ENCODE measurements at regions not wholly inside any gene's neighbourhood (a gene's known extent, or its start where the extent isn't known, plus 50 kb on each side); places are given as distances from the start of the nearest gene placed in this dataset.

- H3K4me3 ChIP-seq (ENCODE audit: low read length) = no peak overlapping the region
These were observed 707.3 kb downstream of the MED13L start for GRCh38 chr12:115570069-115570777.

GRCh38 chr12:115569345-115570068 is 708.0 kb downstream of the MED13L start:
- H3K4me3 ChIP-seq (ENCODE audit: low read length) = no peak overlapping the region
- no peak for DNase-seq (ENCODE audit: low read depth, low spot score)

More at GRCh38 chr12:115570069-115570777, 707.3 kb downstream of the MED13L start:
- no peak for DNase-seq (ENCODE audit: low read depth, low spot score)

- DNase-seq (ENCODE audit: low read depth, low spot score) = no peak
- no peak overlapping the region for H3K4me3 ChIP-seq (ENCODE audit: low read length)
These were observed 719.2 kb downstream of the MED13L start for GRCh38 chr12:115558281-115558680.

- no peak overlapping the region for H3K4me3 ChIP-seq (ENCODE audit: low read length)
- no peak for DNase-seq (ENCODE audit: low read depth, low spot score)
These were observed 723.9 kb downstream of the MED13L start for GRCh38 chr12:115553622-115554021.

GRCh38 chr12:115543269-115543668 is 734.2 kb downstream of the MED13L start:
- no peak for DNase-seq (ENCODE audit: low read depth, low spot score)
- H3K4me3 ChIP-seq (ENCODE audit: low read length) = no peak overlapping the region

DNA sequence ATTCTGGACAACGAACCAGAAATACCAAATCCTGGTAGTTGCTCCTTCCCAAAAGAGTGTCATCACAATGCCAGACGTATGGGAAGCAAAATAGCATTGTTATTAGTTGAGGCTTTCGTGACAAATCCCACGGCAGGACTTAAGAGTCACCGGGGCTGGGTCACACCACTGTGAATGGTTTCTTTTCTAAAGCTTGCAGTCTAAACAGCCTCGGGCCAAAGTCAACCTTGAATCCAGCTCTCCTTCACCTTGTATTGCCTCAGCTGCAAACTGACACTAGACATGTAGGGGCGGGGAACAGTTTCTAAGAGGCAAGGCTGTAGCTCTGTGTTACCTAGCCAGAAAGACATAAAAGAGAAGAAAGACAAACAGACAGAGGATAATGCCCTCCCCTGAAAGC is 734.8 kb downstream of the MED13L start:
- no peak overlapping the region for H3K4me3 ChIP-seq (ENCODE audit: low read length)
- no peak for DNase-seq (ENCODE audit: low read depth, low spot score)

- no peak for DNase-seq (ENCODE audit: low read depth, low spot score)
- no peak overlapping the region for H3K4me3 ChIP-seq (ENCODE audit: low read length)
These were observed 735.5 kb downstream of the MED13L start for GRCh38 chr12:115541891-115542421.

GRCh38 chr12:115528466-115528865 is 749.0 kb downstream of the MED13L start:
- no peak for DNase-seq (ENCODE audit: low read depth, low spot score)
- no peak overlapping the region for H3K4me3 ChIP-seq (ENCODE audit: low read length)

DNA sequence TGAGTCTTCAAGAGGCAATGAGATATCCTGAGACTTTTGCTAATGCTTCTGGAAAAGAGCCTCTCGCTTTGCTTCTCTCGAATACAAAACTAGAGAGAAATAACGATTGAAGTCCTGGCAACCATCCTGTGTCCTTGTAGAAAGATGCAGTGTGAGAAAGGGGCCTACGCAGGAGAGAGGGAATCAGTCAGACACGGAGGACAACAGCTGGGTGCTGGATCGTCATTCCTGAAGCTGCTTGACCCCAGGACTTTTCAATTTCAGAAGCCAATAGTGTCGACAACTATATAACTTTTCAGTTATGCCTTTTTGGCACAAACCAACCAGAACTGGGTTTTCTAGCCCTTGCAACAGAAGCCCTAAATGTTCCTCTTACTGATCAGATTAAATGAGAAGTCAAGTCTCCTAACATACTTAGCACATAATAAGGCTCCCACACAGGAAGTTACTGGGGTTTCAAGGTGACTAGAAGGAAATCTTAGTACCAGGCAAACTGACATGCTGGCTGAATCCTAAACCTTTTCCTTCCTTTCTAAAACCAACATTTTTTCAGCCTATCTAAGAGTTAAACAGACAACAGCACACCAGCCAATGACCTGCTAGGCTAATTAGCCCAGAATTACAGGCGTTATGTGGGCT is 755.6 kb downstream of the MED13L start:
- peak; percentile 6 for DNase-seq (ENCODE audit: low read depth, low spot score)
- no peak overlapping the region for H3K4me3 ChIP-seq (ENCODE audit: low read length)

DNA sequence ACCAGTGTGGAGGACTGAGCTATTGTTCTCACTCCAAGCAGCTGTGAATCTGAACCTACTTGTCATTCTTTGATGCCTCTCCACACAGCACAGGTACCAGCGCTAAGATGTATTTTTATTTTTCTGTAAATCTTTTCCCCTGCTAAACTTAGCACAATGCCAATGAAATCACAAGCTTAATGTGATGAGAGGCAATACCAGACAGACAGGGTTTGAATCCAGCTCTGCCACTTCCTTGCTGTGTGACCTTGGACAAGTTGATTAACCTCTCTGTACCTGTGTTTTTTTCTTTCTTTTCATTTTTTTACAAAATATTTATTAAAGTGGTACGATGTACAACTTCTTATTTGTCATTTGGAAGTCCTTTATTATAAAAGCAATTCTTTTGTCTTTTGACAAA is 757.6 kb downstream of the MED13L start:
- no peak overlapping the region for H3K4me3 ChIP-seq (ENCODE audit: low read length)
- DNase-seq (ENCODE audit: low read depth, low spot score) = no peak

DNA sequence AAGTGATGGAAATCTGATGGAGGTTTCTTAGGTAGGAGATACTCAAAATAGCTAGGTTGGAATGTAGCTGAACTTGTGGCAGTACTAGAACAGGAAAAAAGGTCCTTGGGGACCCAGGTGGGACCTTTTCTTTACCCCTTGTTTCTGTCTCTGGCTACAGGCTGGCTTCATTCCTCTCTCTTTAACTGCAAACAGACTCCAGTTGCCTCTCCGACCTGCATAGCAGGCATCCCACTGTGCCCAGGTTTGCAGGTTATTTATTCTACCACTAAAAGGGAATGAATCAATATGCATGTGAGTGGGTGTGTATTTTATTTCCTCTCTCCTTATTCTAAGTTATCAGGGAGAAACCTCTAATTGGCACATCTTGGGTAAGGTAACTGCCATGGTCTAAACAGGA is 758.1 kb downstream of the MED13L start:
- DNase-seq (ENCODE audit: low read depth, low spot score) = no peak
- H3K4me3 ChIP-seq (ENCODE audit: low read length) = no peak overlapping the region

DNA sequence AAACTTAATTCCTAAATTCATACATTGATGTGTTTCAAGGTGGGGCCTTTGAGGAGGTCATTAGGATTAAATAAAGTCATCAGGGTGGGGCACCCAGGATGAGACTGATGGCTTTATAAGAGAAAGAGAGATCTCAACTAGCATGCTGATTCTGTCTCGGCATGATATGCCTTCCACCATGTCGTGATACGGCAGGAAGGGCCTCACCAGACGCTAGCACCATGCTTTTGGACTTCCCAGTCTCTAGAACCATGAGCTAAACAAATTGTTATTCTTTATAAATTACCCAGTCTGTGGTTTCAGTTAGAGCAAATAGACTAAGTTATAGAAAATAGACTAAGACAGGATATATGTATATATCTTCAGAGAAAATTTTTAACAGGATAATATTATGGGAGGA is 759.6 kb downstream of the MED13L start:
- no peak for DNase-seq (ENCODE audit: low read depth, low spot score)
- no peak overlapping the region for H3K4me3 ChIP-seq (ENCODE audit: low read length)

- DNase-seq (ENCODE audit: low read depth, low spot score) = no peak
- no peak overlapping the region for H3K4me3 ChIP-seq (ENCODE audit: low read length)
These were observed 765.3 kb downstream of the MED13L start for GRCh38 chr12:115511986-115512711.

- no peak overlapping the region for H3K4me3 ChIP-seq (ENCODE audit: low read length)
- no peak for DNase-seq (ENCODE audit: low read depth, low spot score)
These were observed 766.2 kb downstream of the MED13L start for GRCh38 chr12:115511305-115511704.

- DNase-seq (ENCODE audit: low read depth, low spot score) = no peak
- no peak overlapping the region for H3K4me3 ChIP-seq (ENCODE audit: low read length)
These were observed 768.5 kb downstream of the MED13L start for GRCh38 chr12:115508990-115509389.

DNA sequence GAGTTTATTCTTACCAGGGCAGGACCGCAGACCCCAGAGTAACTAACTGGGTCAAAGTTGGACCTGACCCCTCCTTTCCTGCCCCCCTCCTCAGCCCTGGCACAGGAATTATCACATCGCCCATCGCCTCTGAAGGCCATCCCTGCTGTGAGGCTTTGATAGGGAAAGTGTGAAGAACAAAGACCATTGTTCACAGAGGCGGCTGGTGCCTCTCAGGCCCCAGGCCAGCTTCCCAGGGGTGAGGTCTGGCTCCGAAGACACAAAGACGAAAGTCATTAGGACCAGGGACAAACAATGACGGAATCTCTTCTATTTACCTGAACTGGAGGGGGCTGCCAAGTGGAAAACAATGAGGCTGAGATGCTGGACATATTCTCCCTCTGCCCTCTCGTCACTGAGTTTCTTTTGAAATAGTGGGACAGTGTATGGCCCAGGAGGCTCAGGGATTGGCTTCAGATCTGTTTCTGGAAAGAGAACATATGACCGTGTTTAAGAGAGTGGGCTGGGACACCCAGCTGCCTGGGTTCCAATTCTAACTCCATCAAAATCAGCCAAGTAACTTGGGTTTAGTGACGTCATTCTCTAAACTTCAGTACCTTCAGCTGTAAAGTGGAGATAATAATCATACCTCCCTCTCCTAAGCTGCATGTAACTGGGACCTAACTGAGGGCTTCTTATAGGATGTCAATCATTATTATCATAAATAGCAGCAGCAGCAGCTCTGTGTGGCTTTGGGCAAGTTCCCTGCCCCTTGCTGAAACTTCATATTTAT is 769.4 kb downstream of the MED13L start:
- no peak overlapping the region for H3K4me3 ChIP-seq (ENCODE audit: low read length)
- no peak for DNase-seq (ENCODE audit: low read depth, low spot score)

DNA sequence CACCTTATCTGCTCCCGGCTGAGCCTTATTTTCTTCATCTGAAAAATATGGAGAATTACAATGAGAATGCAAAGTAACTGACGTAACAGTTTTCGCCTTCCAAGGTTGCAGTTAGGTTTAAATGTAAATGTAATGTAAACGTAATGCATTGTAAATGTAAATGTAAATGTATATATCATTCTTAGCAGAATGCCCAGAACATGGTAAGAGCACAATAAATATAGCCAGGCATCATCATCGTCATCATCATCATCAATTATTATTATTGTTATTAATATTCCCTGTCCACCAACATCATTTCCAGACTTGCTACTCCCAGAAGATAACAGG is 770.0 kb downstream of the MED13L start:
- no peak for DNase-seq (ENCODE audit: low read depth, low spot score)
- H3K4me3 ChIP-seq (ENCODE audit: low read length) = no peak overlapping the region

- no peak overlapping the region for H3K4me3 ChIP-seq (ENCODE audit: low read length)
- no peak for DNase-seq (ENCODE audit: low read depth, low spot score)
These were observed 770.5 kb downstream of the MED13L start for GRCh38 chr12:115506822-115507559.

Measured in Jurkat, Clone E6-1 (cell line).